ENCODE measurements at regions not wholly inside any gene's neighbourhood (a gene's known extent, or its start where the extent isn't known, plus 50 kb on each side); places are given as distances from the start of the nearest gene placed in this dataset.

- TF ChIP-seq CHD7 (IDR thresholded peaks at IDR 0.05; ENCODE audit: insufficient replicate concordance, low read length) (no peak), RBBP5 (IDR thresholded peaks at IDR 0.05; ENCODE audit: borderline replicate concordance, low read depth, low read length) (no peak), HDAC6 (IDR thresholded peaks at IDR 0.05; ENCODE audit: low read depth, low read length) (no peak), BRCA1 (IDR thresholded peaks at IDR 0.05; ENCODE audit: low read depth, low read length) (no peak), BCL11A (IDR thresholded peaks at IDR 0.05; ENCODE audit: low read depth in 2 of 2, low read length in 2 of 2) (no peak), GABPA (IDR thresholded peaks at IDR 0.05; ENCODE audit: borderline replicate concordance, insufficient read depth, low read length) (no peak)
These were observed 859.3 kb upstream of the ATXN7L3B start (continued) for GRCh38 chr12:73678335-73678734.

All from H1 (cell line).